ENCODE measurements at regions not wholly inside any gene's neighbourhood (a gene's known extent, or its start where the extent isn't known, plus 50 kb on each side); places are given as distances from the start of the nearest gene placed in this dataset.

DNA sequence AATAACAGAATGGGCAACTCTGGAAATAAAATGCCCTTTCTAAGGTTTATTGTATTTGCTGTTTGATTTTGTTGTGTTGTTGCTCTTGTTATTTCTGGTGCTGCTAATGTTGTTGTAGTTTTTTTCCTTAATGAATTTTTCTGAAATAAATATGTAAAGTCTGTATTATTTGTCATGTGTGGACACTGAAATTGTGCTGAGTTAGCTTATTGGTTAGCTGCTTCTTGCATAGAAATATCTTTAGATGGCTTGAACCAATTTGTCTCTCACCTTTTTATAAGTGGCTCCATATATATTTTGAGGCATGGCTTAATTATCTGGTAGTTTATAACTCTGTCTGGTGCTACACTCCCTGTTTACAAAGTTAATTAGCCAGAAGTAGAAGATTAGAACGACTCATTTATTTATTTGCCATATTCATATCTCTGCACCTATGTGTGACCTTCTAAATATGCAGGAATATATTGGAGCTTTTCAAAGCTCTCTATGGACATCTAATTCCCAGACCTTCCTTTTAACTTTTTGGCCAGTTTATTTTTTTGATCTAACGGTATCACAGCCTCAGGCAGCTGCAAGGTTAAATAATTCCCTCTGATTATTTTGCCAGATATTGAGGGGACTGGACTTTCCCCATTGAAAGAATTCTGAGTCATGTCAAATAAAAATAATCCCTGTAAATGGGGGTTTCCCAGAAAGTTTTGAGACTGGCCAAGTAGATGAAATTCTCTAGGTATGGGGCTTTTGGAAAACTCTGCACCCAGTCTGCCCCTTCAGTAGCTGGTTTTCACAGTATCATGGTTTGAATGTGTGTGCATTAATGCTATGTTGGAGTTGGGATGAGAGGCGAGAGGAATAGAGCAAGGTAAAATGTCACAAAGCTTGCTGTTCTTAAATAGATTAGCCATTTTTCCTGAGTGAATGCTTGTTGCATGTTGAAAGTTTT is 1331.7 kb upstream of the MIR17HG start:
- no peaks in the 10 kb centered on the region for H3K9me3 ChIP-seq
- TF ChIP-seq, protein P1, sequence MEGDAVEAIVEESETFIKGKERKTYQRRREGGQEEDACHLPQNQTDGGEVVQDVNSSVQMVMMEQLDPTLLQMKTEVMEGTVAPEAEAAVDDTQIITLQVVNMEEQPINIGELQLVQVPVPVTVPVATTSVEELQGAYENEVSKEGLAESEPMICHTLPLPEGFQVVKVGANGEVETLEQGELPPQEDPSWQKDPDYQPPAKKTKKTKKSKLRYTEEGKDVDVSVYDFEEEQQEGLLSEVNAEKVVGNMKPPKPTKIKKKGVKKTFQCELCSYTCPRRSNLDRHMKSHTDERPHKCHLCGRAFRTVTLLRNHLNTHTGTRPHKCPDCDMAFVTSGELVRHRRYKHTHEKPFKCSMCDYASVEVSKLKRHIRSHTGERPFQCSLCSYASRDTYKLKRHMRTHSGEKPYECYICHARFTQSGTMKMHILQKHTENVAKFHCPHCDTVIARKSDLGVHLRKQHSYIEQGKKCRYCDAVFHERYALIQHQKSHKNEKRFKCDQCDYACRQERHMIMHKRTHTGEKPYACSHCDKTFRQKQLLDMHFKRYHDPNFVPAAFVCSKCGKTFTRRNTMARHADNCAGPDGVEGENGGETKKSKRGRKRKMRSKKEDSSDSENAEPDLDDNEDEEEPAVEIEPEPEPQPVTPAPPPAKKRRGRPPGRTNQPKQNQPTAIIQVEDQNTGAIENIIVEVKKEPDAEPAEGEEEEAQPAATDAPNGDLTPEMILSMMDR (IDR thresholded peaks at IDR 0.05), result no peak
- TF ChIP-seq POLR2A (IDR thresholded peaks at IDR 0.05), result no peak
- no peaks in the 10 kb centered on the region for H3K4me1 ChIP-seq
- no peak overlapping the region for H3K27ac ChIP-seq
- 69 to 74% methylated on average over 3 of the region's 3 CpGs for WGBS, 2 donors
- H3K36me3 ChIP-seq, result no peaks in the 10 kb centered on the region
- H3K27me3 ChIP-seq, result no peaks in the 10 kb centered on the region
- no peak for DNase-seq
- intact Hi-C loops (cut with DNase I), result no loop called here
- no peak overlapping the region for H3K4me3 ChIP-seq (replicated peaks in 1 of 3)

DNA sequence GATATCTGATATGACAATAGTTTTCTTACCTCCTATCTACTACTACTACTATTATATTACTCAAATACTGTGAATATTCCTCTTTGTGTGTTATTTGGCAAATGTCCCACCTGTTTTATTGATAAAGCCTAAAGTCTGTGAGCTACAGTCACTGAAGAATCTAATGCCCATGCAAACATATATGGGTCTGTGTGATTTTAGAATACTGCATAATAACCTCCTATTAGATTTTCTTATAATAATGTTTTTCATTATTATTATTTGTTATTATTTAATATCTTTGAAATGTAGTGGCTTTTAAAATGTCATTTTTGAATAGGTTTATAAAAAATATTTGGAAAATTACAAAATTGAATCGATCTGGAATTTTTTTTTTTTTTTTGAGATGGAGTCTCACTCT is 1330.8 kb upstream of the MIR17HG start:
- Histone ChIP-seq H3K36me3 (no peaks in the 10 kb centered on the region), H3K27me3 (no peaks in the 10 kb centered on the region), H3K4me3 (replicated peaks in 1 of 3) (no peak overlapping the region), H3K9me3 (no peaks in the 10 kb centered on the region), H3K4me1 (no peaks in the 10 kb centered on the region), H3K27ac (no peak overlapping the region)
- WGBS, 2 donors, result 86 to 92% methylated on average over 1 of the region's 1 CpG
- intact Hi-C loops (cut with DNase I), result no loop called here
- DNase-seq, result no peak
- TF ChIP-seq POLR2A (IDR thresholded peaks at IDR 0.05), result no peak

DNA sequence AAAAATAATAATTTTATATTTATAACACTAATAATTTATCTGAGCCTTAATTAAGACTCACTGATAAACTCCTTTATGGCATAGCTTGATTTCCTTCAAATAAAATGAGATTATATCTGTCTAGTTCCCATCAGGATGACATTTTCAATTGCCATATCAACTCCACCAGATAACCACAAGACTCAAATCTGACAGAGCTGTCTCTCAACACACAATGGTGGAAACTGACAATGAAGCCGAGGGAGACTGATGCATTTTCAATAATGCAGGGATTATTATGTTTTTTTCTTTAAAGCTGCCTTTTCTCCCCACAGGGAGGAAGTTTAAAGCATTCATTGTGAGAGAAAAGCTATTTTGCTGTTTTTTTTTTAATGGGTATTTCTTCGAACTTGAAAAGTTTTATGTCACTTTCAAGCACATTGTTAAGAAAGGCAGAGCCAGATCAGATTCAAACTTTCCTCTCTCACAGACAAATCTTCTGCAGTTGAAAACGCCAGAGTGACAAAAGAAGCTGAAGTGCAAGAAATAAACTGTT is 1326.9 kb upstream of the MIR17HG start:
- Histone ChIP-seq H3K36me3 (no peaks in the 10 kb centered on the region), H3K9me3 (no peaks in the 10 kb centered on the region), H3K4me1 (no peaks in the 10 kb centered on the region), H3K4me3 (replicated peaks in 1 of 3) (no peak overlapping the region), H3K27ac (no peak overlapping the region), H3K27me3 (no peaks in the 10 kb centered on the region)
- intact Hi-C loops (cut with DNase I), result no loop called here
- no peak for TF ChIP-seq POLR2A (IDR thresholded peaks at IDR 0.05)
- TF ChIP-seq, protein P1 (IDR thresholded peaks at IDR 0.05), result no peak
- WGBS, 2 donors, result 66 to 67% methylated on average over 3 of the region's 3 CpGs
- no peak for DNase-seq

DNA sequence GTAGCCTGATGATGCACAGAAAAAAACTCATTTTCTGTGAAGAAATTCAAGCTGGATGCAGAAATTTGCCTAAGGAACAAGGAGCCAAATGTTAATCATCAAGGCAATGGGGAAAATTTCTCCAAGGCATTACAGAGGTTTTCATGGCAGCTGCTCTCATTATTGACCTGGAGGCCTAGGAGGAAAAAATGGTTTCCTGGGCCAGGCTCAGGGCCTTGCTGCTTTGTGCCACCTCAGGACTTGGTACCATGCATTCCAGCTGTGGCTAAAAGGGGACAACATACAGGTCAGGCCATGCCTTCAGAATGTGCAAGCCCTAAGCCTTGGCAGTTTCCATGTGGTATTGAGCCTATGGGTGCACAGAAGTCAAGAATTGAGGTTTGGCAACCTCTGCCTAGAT is 1320.1 kb upstream of the MIR17HG start:
- Histone ChIP-seq H3K36me3 (no peaks in the 10 kb centered on the region), H3K27me3 (no peaks in the 10 kb centered on the region)

DNA sequence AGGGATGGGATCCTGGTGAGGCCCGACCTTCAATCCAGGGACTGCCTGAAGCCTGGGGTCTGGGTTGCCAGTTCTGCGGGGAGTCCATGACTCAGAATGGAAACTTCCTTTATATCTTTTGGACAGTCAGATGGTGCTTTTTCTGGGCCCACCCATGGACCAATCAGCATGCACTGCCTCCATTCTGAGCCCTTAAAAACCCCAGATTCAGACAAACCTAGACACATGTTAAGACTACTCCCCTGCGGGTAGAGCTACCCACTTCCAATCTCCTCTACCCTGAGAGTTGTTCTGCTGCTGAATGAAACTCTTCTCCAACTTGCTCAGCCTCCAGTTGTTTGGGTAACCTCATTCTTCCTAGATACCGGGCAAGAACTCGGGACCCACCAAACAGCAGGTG is 1315.2 kb upstream of the MIR17HG start:
- no peak overlapping the region for H3K27ac ChIP-seq
- intact Hi-C loops (cut with DNase I), result no loop called here
- no peak for TF ChIP-seq POLR2A (IDR thresholded peaks at IDR 0.05)
- TF ChIP-seq, protein P1 (IDR thresholded peaks at IDR 0.05), result no peak
- DNase-seq, result no peak
- H3K27me3 ChIP-seq, result no peaks in the 10 kb centered on the region
- WGBS, 2 donors, result 93 to 95% methylated on average over 5 of the region's 5 CpGs
- H3K4me3 ChIP-seq (replicated peaks in 1 of 3), result no peak overlapping the region
- no peaks in the 10 kb centered on the region for H3K4me1 ChIP-seq
- H3K9me3 ChIP-seq, result no peaks in the 10 kb centered on the region
- H3K36me3 ChIP-seq, result no peaks in the 10 kb centered on the region

More for the DNA sequence above, 1320.1 kb upstream of the MIR17HG start:
- no peaks in the 10 kb centered on the region for H3K4me1 ChIP-seq
- TF ChIP-seq POLR2A (IDR thresholded peaks at IDR 0.05), result no peak
- TF ChIP-seq, protein P1 (IDR thresholded peaks at IDR 0.05), result no peak
- H3K27ac ChIP-seq, result no peak overlapping the region
- no peak overlapping the region for H3K4me3 ChIP-seq (replicated peaks in 1 of 3)
- intact Hi-C loops (cut with DNase I), result no loop called here
- DNase-seq, result no peak
- no peaks in the 10 kb centered on the region for H3K9me3 ChIP-seq

All from thyroid gland (tissue), 4 donors.